Effector memory CD4-positive, alpha-beta T cell (primary cell): ENCODE measurements at regions not wholly inside any gene's neighbourhood (a gene's known extent, or its start where the extent isn't known, plus 50 kb on each side); places are given as distances from the start of the nearest gene placed in this dataset.

ENCODE experiments used
- DNase-seq, 3 donors: peaks; one replicate each; pipeline ENCODE4 v3.0.0-alpha.2; 2020
- H3K27ac ChIP-seq: 2 replicates; pipeline ENCODE4 v1.7.0; 2013; ENCODE audit warnings: mild to moderate bottlenecking, low read length, moderate library complexity; ENCODE audit not compliant: insufficient read depth, poor library complexity, severe bottlenecking
- H3K27me3 ChIP-seq: replicated peaks from 2 replicates; pipeline ENCODE4 v1.7.0; 2013; ENCODE audit warnings: mild to moderate bottlenecking, low read length; ENCODE audit not compliant: insufficient read depth, control insufficient read depth, poor library complexity, severe bottlenecking
- H3K36me3 ChIP-seq: 2 replicates; pipeline ENCODE4 v1.7.0; 2013; ENCODE audit warnings: mild to moderate bottlenecking, low read length, moderate library complexity; ENCODE audit not compliant: control insufficient read depth, insufficient read depth
- H3K4me1 ChIP-seq: 2 replicates; pipeline ENCODE4 v1.7.0; 2013; ENCODE audit warnings: low read length, mild to moderate bottlenecking; ENCODE audit not compliant: control insufficient read depth, insufficient read depth, poor library complexity, severe bottlenecking
- H3K4me3 ChIP-seq: 2 replicates; pipeline ENCODE4 v1.7.0; 2013; ENCODE audit warnings: low read length, low read depth, mild to moderate bottlenecking; ENCODE audit not compliant: insufficient read depth, poor library complexity, severe bottlenecking
- H3K9me3 ChIP-seq: 2 replicates; pipeline ENCODE4 v1.7.0; 2013; ENCODE audit warnings: mild to moderate bottlenecking, low read length, moderate library complexity; ENCODE audit not compliant: control insufficient read depth

GRCh38 chr2:12059616-12060441 lies 313.4 kb downstream of the LPIN1 start:
- Histone ChIP-seq H3K9me3 (no peaks in the 10 kb centered on the region), H3K4me3 (no peak overlapping the region), H3K27ac (no peak overlapping the region), H3K27me3 (no peaks in the 10 kb centered on the region), H3K4me1 (no peaks in the 10 kb centered on the region), H3K36me3 (no peaks in the 10 kb centered on the region)
- no peak for DNase-seq

- no peak for DNase-seq
- Histone ChIP-seq H3K4me3 (no peak overlapping the region), H3K27ac (no peak overlapping the region), H3K27me3 (no peaks in the 10 kb centered on the region), H3K36me3 (no peaks in the 10 kb centered on the region), H3K4me1 (no peaks in the 10 kb centered on the region), H3K9me3 (no peaks in the 10 kb centered on the region)
These were observed 314.5 kb downstream of the LPIN1 start for GRCh38 chr2:12060886-12061285.

GRCh38 chr2:12061286-12062052 lies 315.0 kb downstream of the LPIN1 start:
- Histone ChIP-seq H3K4me3 (no peak overlapping the region), H3K27ac (no peak overlapping the region), H3K4me1 (no peaks in the 10 kb centered on the region), H3K36me3 (no peaks in the 10 kb centered on the region), H3K27me3 (no peaks in the 10 kb centered on the region), H3K9me3 (no peaks in the 10 kb centered on the region)
- no peak for DNase-seq

DNA sequence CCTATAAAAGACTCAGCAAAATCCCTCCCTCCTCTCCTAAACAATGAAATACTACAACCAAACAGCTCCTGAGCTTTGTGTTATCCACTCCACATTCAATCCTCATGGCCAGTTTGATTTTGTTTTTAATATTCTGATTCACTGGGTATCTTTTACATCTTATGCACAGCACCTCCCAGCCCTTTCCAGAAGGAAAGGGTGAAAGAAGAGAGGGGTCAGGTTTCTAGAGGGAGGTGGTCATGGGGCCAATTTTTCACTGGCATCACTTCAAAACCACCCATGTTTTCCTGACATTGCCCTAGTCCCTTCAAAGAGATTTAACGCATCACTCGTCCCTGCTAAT lies 315.6 kb downstream of the LPIN1 start:
- H3K27me3 ChIP-seq: no peaks in the 10 kb centered on the region
- H3K36me3 ChIP-seq: no peaks in the 10 kb centered on the region
- H3K27ac ChIP-seq: no peak overlapping the region
- DNase-seq: no peak
- no peaks in the 10 kb centered on the region for H3K9me3 ChIP-seq
- no peak overlapping the region for H3K4me3 ChIP-seq
- H3K4me1 ChIP-seq: no peaks in the 10 kb centered on the region

- no peak for DNase-seq
- Histone ChIP-seq H3K9me3 (no peaks in the 10 kb centered on the region), H3K4me1 (no peaks in the 10 kb centered on the region), H3K27ac (no peak overlapping the region), H3K27me3 (no peaks in the 10 kb centered on the region), H3K4me3 (no peak overlapping the region), H3K36me3 (no peaks in the 10 kb centered on the region)
These were observed 316.8 kb downstream of the LPIN1 start for GRCh38 chr2:12063210-12063609.

DNA sequence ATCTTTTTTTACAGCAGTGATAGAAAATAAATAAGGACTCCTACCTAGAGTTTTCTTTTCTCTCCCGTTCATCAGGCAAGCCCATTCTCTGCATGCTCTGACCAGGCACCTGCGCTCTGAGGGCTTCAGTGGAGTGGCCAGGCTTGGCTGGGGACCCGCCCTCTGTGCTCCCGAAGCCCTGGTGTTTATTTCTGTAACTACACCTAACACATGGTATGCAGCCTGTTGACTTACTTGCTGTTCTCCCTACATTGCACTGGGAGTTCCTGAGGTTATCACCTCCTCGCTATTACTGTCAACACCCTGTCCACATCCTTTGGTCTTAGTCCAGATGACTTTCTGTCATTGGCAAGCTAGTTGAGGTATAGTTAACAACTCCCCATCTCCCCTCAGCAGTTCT lies 317.7 kb downstream of the LPIN1 start:
- H3K4me1 ChIP-seq: no peaks in the 10 kb centered on the region
- DNase-seq: no peak
- no peaks in the 10 kb centered on the region for H3K9me3 ChIP-seq
- H3K27ac ChIP-seq: no peak overlapping the region
- H3K27me3 ChIP-seq: no peaks in the 10 kb centered on the region
- H3K4me3 ChIP-seq: no peak overlapping the region
- H3K36me3 ChIP-seq: no peaks in the 10 kb centered on the region

DNA sequence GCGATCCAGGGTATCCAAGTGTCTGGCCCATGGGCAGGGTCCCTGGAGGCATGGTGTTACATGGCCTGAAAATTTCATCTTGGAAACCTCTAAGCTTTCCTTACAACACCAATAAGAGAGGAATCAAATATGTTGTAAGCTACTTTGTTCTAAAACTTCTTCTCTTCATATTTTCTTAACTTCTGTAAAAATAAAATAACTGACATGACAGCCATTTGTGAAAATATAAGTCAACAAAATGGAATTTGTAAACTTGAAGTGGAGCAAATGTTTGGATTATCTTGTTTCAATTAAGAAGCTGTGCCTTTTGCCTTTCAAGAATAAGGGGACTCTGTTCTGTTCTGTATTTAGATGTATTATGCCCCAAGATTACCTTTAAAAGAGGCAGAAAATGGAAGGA lies 319.7 kb downstream of the LPIN1 start:
- H3K9me3 ChIP-seq: no peaks in the 10 kb centered on the region

DNA sequence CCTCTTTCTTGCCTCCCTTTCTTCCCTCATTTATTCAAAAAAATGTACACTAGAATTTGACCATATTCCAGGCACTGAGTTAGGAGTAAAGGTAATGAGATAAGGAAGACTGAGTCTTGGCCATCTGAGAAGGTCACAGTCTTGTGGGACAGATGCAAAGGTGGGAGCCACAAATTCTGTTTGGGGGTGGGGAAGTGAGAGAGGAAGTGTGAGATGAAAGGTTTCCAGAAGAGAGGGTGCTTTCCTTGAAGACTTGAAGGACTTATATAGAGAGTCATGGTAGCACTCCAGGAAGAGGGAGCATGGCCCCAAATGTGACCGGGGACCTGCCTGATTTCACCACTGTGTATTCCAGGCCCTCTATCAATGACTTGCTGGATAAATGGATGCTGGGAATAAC lies 320.6 kb downstream of the LPIN1 start:
- H3K36me3 ChIP-seq: no peaks in the 10 kb centered on the region
- no peak overlapping the region for H3K4me3 ChIP-seq

More for the DNA sequence above, 319.7 kb downstream of the LPIN1 start:
- Histone ChIP-seq H3K4me1 (no peaks in the 10 kb centered on the region), H3K27ac (no peak overlapping the region), H3K27me3 (no peaks in the 10 kb centered on the region), H3K36me3 (no peaks in the 10 kb centered on the region), H3K4me3 (no peak overlapping the region)
- DNase-seq: no peak

DNA sequence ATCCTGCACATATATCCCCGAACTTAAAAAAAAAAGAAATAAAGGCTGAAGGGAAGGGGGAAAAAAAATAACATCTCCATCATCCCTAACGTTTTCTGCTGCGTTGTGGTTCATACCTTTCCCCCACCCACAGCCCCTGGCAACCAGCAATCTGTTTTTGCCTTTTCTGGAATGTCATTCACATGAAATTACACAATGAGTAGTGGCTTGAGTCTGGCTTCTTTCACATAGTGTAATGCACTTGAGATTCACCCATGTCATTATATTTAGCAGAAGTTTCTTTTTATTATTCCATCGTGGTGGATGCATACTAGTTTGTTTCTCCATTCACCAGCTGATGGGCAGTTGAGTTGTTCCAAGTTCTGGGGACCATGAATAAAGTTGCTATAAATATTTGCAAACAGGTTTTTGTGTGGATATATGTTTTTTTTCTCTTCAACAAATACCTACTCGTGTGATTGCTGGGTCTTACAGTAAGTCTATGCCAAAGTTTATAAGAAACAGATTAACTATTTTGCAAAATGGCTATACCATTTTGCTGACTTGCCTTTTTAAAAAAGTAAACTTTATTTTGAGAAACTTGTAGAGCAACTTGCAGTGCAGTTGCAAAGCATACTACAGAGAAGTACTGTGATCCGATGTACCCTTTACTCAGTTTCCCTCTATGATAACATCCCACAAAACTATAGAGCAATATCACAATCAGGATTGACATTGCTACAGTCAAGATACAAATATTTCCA lies 322.5 kb downstream of the LPIN1 start:
- DNase-seq: no peak
- H3K9me3 ChIP-seq: no peaks in the 10 kb centered on the region
- H3K4me1 ChIP-seq: no peaks in the 10 kb centered on the region
- H3K36me3 ChIP-seq: no peaks in the 10 kb centered on the region
- no peak overlapping the region for H3K27ac ChIP-seq
- H3K4me3 ChIP-seq: no peak overlapping the region
- no peaks in the 10 kb centered on the region for H3K27me3 ChIP-seq

More for the DNA sequence above, 320.6 kb downstream of the LPIN1 start:
- no peaks in the 10 kb centered on the region for H3K9me3 ChIP-seq
- no peak overlapping the region for H3K27ac ChIP-seq
- no peaks in the 10 kb centered on the region for H3K4me1 ChIP-seq
- no peaks in the 10 kb centered on the region for H3K27me3 ChIP-seq
- no peak for DNase-seq

DNA sequence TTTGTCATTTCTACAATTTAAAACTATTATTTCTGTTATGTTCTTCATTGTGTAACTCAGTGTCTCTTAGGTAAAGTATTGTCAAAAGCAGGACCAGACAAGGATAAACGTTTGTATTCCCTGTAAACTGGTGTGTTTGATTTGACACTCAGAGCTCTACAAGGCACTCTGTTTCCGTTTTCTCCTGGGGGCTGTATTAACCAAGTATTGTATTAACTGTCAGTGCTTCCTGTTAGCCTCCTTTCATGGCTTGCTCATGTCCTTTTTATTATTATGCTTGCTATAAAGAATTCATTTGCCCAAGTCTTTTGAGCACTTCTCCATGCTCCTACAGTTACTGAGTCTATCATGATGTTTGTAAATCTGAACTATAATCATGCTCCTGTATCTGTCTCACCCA lies 323.7 kb downstream of the LPIN1 start:
- H3K27me3 ChIP-seq: no peaks in the 10 kb centered on the region
- H3K9me3 ChIP-seq: no peaks in the 10 kb centered on the region
- no peaks in the 10 kb centered on the region for H3K36me3 ChIP-seq
- no peak for DNase-seq
- H3K27ac ChIP-seq: no peak overlapping the region
- H3K4me1 ChIP-seq: no peaks in the 10 kb centered on the region
- H3K4me3 ChIP-seq: no peak overlapping the region
